ENCODE measurements at regions not wholly inside any gene's neighbourhood (a gene's known extent, or its start where the extent isn't known, plus 50 kb on each side); places are given as distances from the start of the nearest gene placed in this dataset.

- H3K79me1 ChIP-seq (ENCODE audit: low read depth, low read length), result no peaks in the 10 kb centered on the region
- H3K9ac ChIP-seq (ENCODE audit: low read depth, low read length, poor library complexity), result no peak overlapping the region
- no peaks in the 10 kb centered on the region for H3K27me3 ChIP-seq (ENCODE audit: control insufficient read depth in 3 of 3, insufficient read depth in 3 of 3, low read depth in 1 of 3, low read length in 3 of 3)
- H2BK15ac ChIP-seq (ENCODE audit: low read length), result no peak overlapping the region
- H4K91ac ChIP-seq (ENCODE audit: low read depth, low read length, poor library complexity), result no peak overlapping the region
- H3K4me3 ChIP-seq (ENCODE audit: low read length in 2 of 2), result no peak overlapping the region
- H2BK12ac ChIP-seq (ENCODE audit: low read length), result no peak overlapping the region
- H3K9me3 ChIP-seq (replicated peaks in 1 of 2; ENCODE audit: control insufficient read depth in 2 of 2, insufficient read depth in 1 of 2, low read depth in 1 of 2, low read length in 2 of 2), result no peaks in the 10 kb centered on the region
- WGBS, 2 donors (ENCODE audit: extremely low coverage in 2 of 2, insufficient read length in 2 of 2, insufficient replicate concordance in 1 of 2), result no CpG with 5 or more reads among the region's 3 CpGs
- no peak overlapping the region for H3K18ac ChIP-seq (ENCODE audit: low read length)
- H4K8ac ChIP-seq (ENCODE audit: low read depth, low read length), result no peak overlapping the region
- H3K14ac ChIP-seq (ENCODE audit: low read length), result no peak overlapping the region
- H3K23ac ChIP-seq (ENCODE audit: low read depth, low read length, poor library complexity), result no peak overlapping the region
- no peak overlapping the region for H3K4me2 ChIP-seq (ENCODE audit: insufficient read depth, low read length, poor library complexity, severe bottlenecking)
- peak overlapping the region; percentile 21 for H3K27ac ChIP-seq (replicated peaks; ENCODE audit: low read length)
- no peak overlapping the region for H3K4ac ChIP-seq (ENCODE audit: low read length)
- H2AFZ ChIP-seq (ENCODE audit: low read length), result no peak overlapping the region
- no peak overlapping the region for H2BK5ac ChIP-seq (ENCODE audit: low read length)
- peaks cover 0 to 5% of the 10 kb centered on the region in 2 donors for H3K4me1 ChIP-seq (ENCODE audit: control insufficient read depth in 2 of 2, insufficient read depth in 1 of 2, low read depth in 1 of 2, low read length in 2 of 2)
- no peak overlapping the region for H2AK5ac ChIP-seq (ENCODE audit: low read depth, low read length)
- no peaks in the 10 kb centered on the region for H3K36me3 ChIP-seq (replicated peaks in 1 of 2; ENCODE audit: control insufficient read depth in 2 of 2, insufficient read depth in 2 of 2, low read length in 2 of 2)
- DNase-seq (ENCODE audit: low spot score), result peak; percentile 24
- no peak overlapping the region for H2BK120ac ChIP-seq (ENCODE audit: low read depth, low read length)
Measured at GRCh38 chr11:23974051-23974450, 522.8 kb upstream of the LUZP2 start.

- no peak overlapping the region for H3K4me3 ChIP-seq (ENCODE audit: low read length in 2 of 2)
- H3K9ac ChIP-seq (ENCODE audit: low read depth, low read length, poor library complexity), result no peak overlapping the region
- H3K14ac ChIP-seq (ENCODE audit: low read length), result no peak overlapping the region
- H3K27ac ChIP-seq (replicated peaks; ENCODE audit: low read length), result no peak overlapping the region
- H3K4me2 ChIP-seq (ENCODE audit: insufficient read depth, low read length, poor library complexity, severe bottlenecking), result no peak overlapping the region
- no peak overlapping the region for H3K4ac ChIP-seq (ENCODE audit: low read length)
- H3K23ac ChIP-seq (ENCODE audit: low read depth, low read length, poor library complexity), result no peak overlapping the region
- no peak overlapping the region for H2AK5ac ChIP-seq (ENCODE audit: low read depth, low read length)
- H3K18ac ChIP-seq (ENCODE audit: low read length), result no peak overlapping the region
- H3K79me1 ChIP-seq (ENCODE audit: low read depth, low read length), result no peaks in the 10 kb centered on the region
- H4K8ac ChIP-seq (ENCODE audit: low read depth, low read length), result no peak overlapping the region
- no peak overlapping the region for H2BK12ac ChIP-seq (ENCODE audit: low read length)
- H2BK15ac ChIP-seq (ENCODE audit: low read length), result no peak overlapping the region
- no peak overlapping the region for H2AFZ ChIP-seq (ENCODE audit: low read length)
- H3K4me1 ChIP-seq (ENCODE audit: control insufficient read depth in 2 of 2, insufficient read depth in 1 of 2, low read depth in 1 of 2, low read length in 2 of 2), result peaks cover 0 to 5% of the 10 kb centered on the region in 2 donors
- H3K36me3 ChIP-seq (replicated peaks in 1 of 2; ENCODE audit: control insufficient read depth in 2 of 2, insufficient read depth in 2 of 2, low read length in 2 of 2), result no peaks in the 10 kb centered on the region
- H3K27me3 ChIP-seq (ENCODE audit: control insufficient read depth in 3 of 3, insufficient read depth in 3 of 3, low read depth in 1 of 3, low read length in 3 of 3), result no peaks in the 10 kb centered on the region
- H4K91ac ChIP-seq (ENCODE audit: low read depth, low read length, poor library complexity), result no peak overlapping the region
- DNase-seq (ENCODE audit: low spot score), result no peak
- H2BK5ac ChIP-seq (ENCODE audit: low read length), result no peak overlapping the region
- H3K9me3 ChIP-seq (replicated peaks in 1 of 2; ENCODE audit: control insufficient read depth in 2 of 2, insufficient read depth in 1 of 2, low read depth in 1 of 2, low read length in 2 of 2), result no peaks in the 10 kb centered on the region
- no peak overlapping the region for H2BK120ac ChIP-seq (ENCODE audit: low read depth, low read length)
Measured at GRCh38 chr11:23974601-23975000, 522.3 kb upstream of the LUZP2 start.

- H3K4ac ChIP-seq (ENCODE audit: low read length), result no peak overlapping the region
- H3K27ac ChIP-seq (replicated peaks; ENCODE audit: low read length), result no peak overlapping the region
- H3K27me3 ChIP-seq (ENCODE audit: control insufficient read depth in 3 of 3, insufficient read depth in 3 of 3, low read depth in 1 of 3, low read length in 3 of 3), result no peaks in the 10 kb centered on the region
- H3K23ac ChIP-seq (ENCODE audit: low read depth, low read length, poor library complexity), result no peak overlapping the region
- no peak overlapping the region for H3K14ac ChIP-seq (ENCODE audit: low read length)
- H2BK12ac ChIP-seq (ENCODE audit: low read length), result no peak overlapping the region
- H3K9me3 ChIP-seq (replicated peaks in 1 of 2; ENCODE audit: control insufficient read depth in 2 of 2, insufficient read depth in 1 of 2, low read depth in 1 of 2, low read length in 2 of 2), result no peaks in the 10 kb centered on the region
- peaks cover 0 to 5% of the 10 kb centered on the region in 2 donors for H3K4me1 ChIP-seq (ENCODE audit: control insufficient read depth in 2 of 2, insufficient read depth in 1 of 2, low read depth in 1 of 2, low read length in 2 of 2)
- H3K9ac ChIP-seq (ENCODE audit: low read depth, low read length, poor library complexity), result no peak overlapping the region
- no CpG with 5 or more reads among the region's 1 CpG for WGBS, 2 donors (ENCODE audit: extremely low coverage in 2 of 2, insufficient read length in 2 of 2, insufficient replicate concordance in 1 of 2)
- H2BK15ac ChIP-seq (ENCODE audit: low read length), result no peak overlapping the region
- H3K36me3 ChIP-seq (replicated peaks in 1 of 2; ENCODE audit: control insufficient read depth in 2 of 2, insufficient read depth in 2 of 2, low read length in 2 of 2), result no peaks in the 10 kb centered on the region
- no peak overlapping the region for H4K8ac ChIP-seq (ENCODE audit: low read depth, low read length)
- no peak overlapping the region for H3K18ac ChIP-seq (ENCODE audit: low read length)
- H2AFZ ChIP-seq (ENCODE audit: low read length), result no peak overlapping the region
- no peak overlapping the region for H2BK5ac ChIP-seq (ENCODE audit: low read length)
- no peak overlapping the region for H2AK5ac ChIP-seq (ENCODE audit: low read depth, low read length)
- no peak overlapping the region for H2BK120ac ChIP-seq (ENCODE audit: low read depth, low read length)
- DNase-seq (ENCODE audit: low spot score), result no peak
- H3K4me3 ChIP-seq (ENCODE audit: low read length in 2 of 2), result no peak overlapping the region
- no peaks in the 10 kb centered on the region for H3K79me1 ChIP-seq (ENCODE audit: low read depth, low read length)
- no peak overlapping the region for H3K4me2 ChIP-seq (ENCODE audit: insufficient read depth, low read length, poor library complexity, severe bottlenecking)
- no peak overlapping the region for H4K91ac ChIP-seq (ENCODE audit: low read depth, low read length, poor library complexity)
Measured at GRCh38 chr11:23976426-23976825, 520.4 kb upstream of the LUZP2 start.

- Histone ChIP-seq H3K4me2 (ENCODE audit: insufficient read depth, low read length, poor library complexity, severe bottlenecking) (no peak overlapping the region), H3K4me3 (ENCODE audit: low read length in 2 of 2) (no peak overlapping the region), H3K79me1 (ENCODE audit: low read depth, low read length) (no peaks in the 10 kb centered on the region), H3K18ac (ENCODE audit: low read length) (no peak overlapping the region), H3K14ac (ENCODE audit: low read length) (no peak overlapping the region), H2BK15ac (ENCODE audit: low read length) (no peak overlapping the region), H3K4me1 (ENCODE audit: control insufficient read depth in 2 of 2, insufficient read depth in 1 of 2, low read depth in 1 of 2, low read length in 2 of 2) (peaks cover 0 to 5% of the 10 kb centered on the region in 2 donors), H3K23ac (ENCODE audit: low read depth, low read length, poor library complexity) (no peak overlapping the region), H3K27me3 (ENCODE audit: control insufficient read depth in 3 of 3, insufficient read depth in 3 of 3, low read depth in 1 of 3, low read length in 3 of 3) (no peaks in the 10 kb centered on the region), H2BK12ac (ENCODE audit: low read length) (no peak overlapping the region), H3K36me3 (replicated peaks in 1 of 2; ENCODE audit: control insufficient read depth in 2 of 2, insufficient read depth in 2 of 2, low read length in 2 of 2) (no peaks in the 10 kb centered on the region), H3K9me3 (replicated peaks in 1 of 2; ENCODE audit: control insufficient read depth in 2 of 2, insufficient read depth in 1 of 2, low read depth in 1 of 2, low read length in 2 of 2) (no peaks in the 10 kb centered on the region), H3K9ac (ENCODE audit: low read depth, low read length, poor library complexity) (no peak overlapping the region), H3K27ac (replicated peaks; ENCODE audit: low read length) (no peak overlapping the region), H2BK5ac (ENCODE audit: low read length) (no peak overlapping the region), H4K8ac (ENCODE audit: low read depth, low read length) (no peak overlapping the region), H4K91ac (ENCODE audit: low read depth, low read length, poor library complexity) (no peak overlapping the region), H3K4ac (ENCODE audit: low read length) (no peak overlapping the region), H2AK5ac (ENCODE audit: low read depth, low read length) (no peak overlapping the region), H2AFZ (ENCODE audit: low read length) (no peak overlapping the region), H2BK120ac (ENCODE audit: low read depth, low read length) (no peak overlapping the region)
- DNase-seq (ENCODE audit: low spot score), result no peak
Measured at GRCh38 chr11:23976841-23977271, 520.0 kb upstream of the LUZP2 start.
